Muscle layer of duodenum (tissue), 2 donors: ENCODE measurements at regions not wholly inside any gene's neighbourhood (a gene's known extent, or its start where the extent isn't known, plus 50 kb on each side); places are given as distances from the start of the nearest gene placed in this dataset.
"Not testable (repeated sequence)": the region's sequence is repeated elsewhere in the genome, so short reads cannot be mapped to it uniquely, and the experiment has no call there.

ENCODE experiments used
- H3K27ac ChIP-seq: one replicate; pipeline ENCODE4 v1.7.0; 2013; ENCODE audit warnings: mild to moderate bottlenecking, low read length
- H3K27me3 ChIP-seq: one replicate; pipeline ENCODE4 v1.7.0; 2013; ENCODE audit warnings: low read depth, mild to moderate bottlenecking, control low read depth, low read length
- H3K36me3 ChIP-seq, 2 donors: one replicate each; pipeline ENCODE4 v1.7.0; 2013; ENCODE audit warnings: low read length in 2 of 2, control low read depth in 1 of 2, mild to moderate bottlenecking in 1 of 2; ENCODE audit not compliant: insufficient read depth in 2 of 2, control insufficient read depth in 1 of 2
- H3K4me1 ChIP-seq, 2 donors: one replicate each; pipeline ENCODE4 v1.7.0; 2013; ENCODE audit warnings: low read length in 2 of 2, mild to moderate bottlenecking in 2 of 2, control low read depth in 1 of 2, moderate library complexity in 1 of 2; ENCODE audit not compliant: insufficient read depth in 2 of 2, control insufficient read depth in 1 of 2
- H3K4me3 ChIP-seq, 2 donors: one replicate each; pipeline ENCODE4 v1.7.0; 2013; ENCODE audit warnings: low read length in 2 of 2, low read depth in 1 of 2, mild to moderate bottlenecking in 1 of 2
- H3K9me3 ChIP-seq, 2 donors: one replicate each; pipeline ENCODE4 v1.7.0; 2013; ENCODE audit warnings: low read length in 2 of 2, control low read depth in 1 of 2, mild to moderate bottlenecking in 1 of 2; ENCODE audit not compliant: control insufficient read depth in 1 of 2
- donor health status: healthy.

DNA sequence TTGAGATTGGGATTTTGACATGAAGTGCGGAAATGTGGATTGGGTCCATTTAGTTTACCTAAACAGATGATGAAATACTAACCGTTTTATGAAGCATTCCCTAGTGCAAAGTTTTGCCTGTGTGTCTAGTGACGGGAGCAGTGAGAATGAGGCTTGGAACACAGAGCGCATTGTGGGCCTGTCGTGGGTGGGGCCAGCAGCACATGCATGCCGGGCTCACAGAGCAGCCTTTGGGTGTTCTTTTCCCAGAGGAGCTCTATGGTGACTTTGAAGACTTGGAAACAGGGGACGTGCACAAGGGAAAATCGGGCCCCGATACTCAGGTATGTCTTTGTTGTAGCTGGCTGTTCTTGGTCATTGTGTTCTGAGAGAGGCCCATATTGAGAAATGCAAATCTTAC is 388.1 kb downstream of the GOLGA6L6 start:
- H3K36me3 ChIP-seq, H3K4me1 ChIP-seq, H3K27me3 ChIP-seq, H3K27ac ChIP-seq, H3K9me3 ChIP-seq, H3K4me3 ChIP-seq: not testable (repeated sequence)

DNA sequence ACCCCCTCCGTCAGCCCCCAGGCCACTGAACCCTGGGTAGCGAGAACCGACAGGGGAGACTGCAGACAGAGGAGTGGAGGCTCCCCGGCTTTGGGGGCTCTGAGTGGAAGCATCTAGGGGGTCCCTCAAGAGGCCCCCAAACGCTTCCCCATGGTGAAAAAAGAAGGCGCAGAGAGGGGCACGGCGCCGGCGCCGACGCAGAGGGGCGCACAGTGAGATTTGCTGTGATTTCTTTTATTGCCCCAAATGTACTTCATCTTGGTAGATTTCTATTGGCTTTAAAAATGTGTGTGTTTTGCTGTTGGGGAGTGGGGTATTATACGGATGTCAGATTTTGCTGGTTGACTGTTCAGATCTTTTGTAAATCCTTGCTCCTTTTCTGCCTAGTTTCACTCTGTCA is 392.9 kb downstream of the GOLGA6L6 start:
- not testable (repeated sequence) for H3K27ac ChIP-seq, H3K4me3 ChIP-seq, H3K27me3 ChIP-seq, H3K9me3 ChIP-seq, H3K4me1 ChIP-seq, H3K36me3 ChIP-seq

DNA sequence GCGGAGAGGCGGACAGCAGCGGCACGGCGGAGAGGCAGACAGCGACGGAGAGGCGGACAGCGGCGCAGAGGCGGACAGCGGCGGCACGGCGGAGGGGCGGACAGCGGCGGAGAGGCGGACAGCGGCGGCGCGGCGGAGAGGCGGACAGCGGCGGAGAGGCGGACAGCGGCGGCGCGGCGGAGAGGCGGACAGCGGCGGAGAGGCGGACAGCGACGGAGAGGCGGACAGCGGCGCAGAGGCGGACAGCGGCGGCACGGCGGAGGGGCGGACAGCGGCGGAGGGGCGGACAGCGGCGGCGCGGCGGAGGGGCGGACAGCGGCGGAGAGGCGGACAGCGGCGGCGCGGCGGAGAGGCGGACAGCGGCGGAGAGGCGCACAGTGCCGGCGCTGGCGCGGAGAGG is 393.6 kb downstream of the GOLGA6L6 start:
- not testable (repeated sequence) for H3K27me3 ChIP-seq, H3K4me1 ChIP-seq, H3K4me3 ChIP-seq, H3K9me3 ChIP-seq, H3K27ac ChIP-seq, H3K36me3 ChIP-seq

DNA sequence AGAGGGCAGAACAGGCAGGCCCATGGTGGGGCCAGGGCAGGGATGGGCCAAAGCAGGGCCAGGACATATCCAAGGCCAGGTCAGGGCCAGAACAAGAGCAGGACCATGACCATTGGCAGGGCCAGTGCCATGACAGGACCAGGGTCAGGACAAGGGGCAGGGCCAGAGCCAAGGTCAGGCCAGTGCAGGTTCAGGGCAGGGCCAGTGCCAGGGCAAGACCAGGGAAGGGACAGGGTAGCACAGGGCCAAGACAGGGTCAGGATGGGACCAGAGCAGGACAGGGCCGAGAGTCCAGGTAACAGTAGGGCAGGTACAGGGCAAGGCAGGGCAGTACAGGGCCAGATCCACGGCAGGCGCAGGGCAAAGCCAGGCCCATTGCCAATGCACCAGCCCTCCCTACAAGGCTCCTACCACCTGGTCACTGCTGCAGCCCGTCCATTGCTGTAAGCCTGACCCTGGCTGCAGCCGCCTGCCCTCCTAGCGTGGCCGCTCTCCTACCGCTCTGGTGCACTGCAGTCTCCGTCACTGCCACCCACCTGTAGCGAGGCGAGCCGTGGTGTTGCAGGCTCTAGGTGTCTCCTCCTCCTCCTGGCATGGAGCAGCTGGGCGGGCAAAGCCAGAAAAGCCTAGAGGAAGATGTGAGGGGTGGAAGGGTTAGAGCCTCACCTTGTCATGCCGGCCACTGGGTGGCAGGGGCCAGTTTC is 397.1 kb downstream of the GOLGA6L6 start:
- not testable (repeated sequence) for H3K4me3 ChIP-seq, H3K27ac ChIP-seq, H3K9me3 ChIP-seq, H3K36me3 ChIP-seq, H3K27me3 ChIP-seq, H3K4me1 ChIP-seq

DNA sequence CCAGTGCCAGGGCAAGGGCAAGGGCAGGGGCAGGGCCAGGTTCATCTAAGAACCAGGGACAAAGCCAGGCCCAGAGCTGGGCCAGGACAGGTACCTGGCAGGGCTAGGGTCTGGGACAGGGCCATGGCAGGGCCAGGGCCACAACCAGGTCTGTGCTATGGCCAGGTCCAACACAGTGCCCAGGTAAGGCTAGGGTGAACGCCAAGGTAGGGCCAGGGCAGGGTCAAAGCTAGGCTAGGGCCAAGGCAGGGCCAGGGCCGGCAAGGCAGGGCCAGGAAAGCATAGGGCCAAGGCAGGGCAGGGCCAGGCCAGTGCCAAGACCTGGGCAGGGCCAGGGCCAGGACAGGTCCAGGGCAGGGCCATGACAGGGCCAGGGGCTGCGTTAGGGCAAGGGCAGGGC is 398.7 kb downstream of the GOLGA6L6 start:
- not testable (repeated sequence) for H3K4me1 ChIP-seq, H3K9me3 ChIP-seq, H3K36me3 ChIP-seq, H3K4me3 ChIP-seq, H3K27ac ChIP-seq, H3K27me3 ChIP-seq

DNA sequence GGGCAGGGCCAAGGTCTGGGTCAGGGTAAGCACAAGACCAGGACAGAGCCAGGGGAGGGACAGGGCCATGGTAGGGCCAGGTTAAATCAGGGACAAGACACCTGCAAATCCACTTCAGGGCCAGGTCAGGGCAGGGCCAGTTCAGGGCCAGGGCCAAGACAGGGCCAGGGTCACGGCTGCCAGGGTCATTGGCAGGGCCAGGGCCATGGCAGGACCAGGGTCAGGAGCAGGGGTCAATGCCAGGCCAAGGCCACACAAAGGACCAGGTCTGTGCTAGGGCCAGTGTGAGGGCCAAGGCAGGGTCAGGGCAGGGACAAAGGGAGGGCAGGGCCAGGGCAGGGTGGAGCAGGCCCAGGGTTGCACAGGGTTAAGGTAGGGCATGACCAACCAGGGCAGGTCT is 399.2 kb downstream of the GOLGA6L6 start:
- H3K27me3 ChIP-seq, H3K4me1 ChIP-seq, H3K9me3 ChIP-seq, H3K36me3 ChIP-seq, H3K27ac ChIP-seq, H3K4me3 ChIP-seq: not testable (repeated sequence)

DNA sequence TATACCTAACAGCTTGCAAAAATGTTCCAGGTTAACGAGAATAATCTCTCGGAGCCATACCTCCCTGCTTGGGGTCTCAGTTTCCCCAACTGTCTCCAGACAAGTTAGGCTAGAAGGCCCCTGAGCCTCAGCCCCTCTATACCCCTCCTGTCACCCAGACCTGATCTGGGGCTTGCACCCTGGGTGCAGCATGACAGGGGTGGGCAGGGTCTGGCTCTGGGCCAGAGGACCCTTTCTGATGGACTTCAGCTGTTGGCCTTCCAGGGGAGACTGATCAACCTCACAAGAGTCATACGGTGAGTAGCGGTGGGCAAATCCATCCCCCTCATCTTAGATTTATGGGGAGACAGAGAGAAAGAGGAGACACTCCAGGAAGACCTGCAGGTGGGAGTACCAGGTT is 416.9 kb downstream of the GOLGA6L6 start:
- not testable (repeated sequence) for H3K4me3 ChIP-seq, H3K27ac ChIP-seq, H3K9me3 ChIP-seq, H3K4me1 ChIP-seq, H3K27me3 ChIP-seq, H3K36me3 ChIP-seq

DNA sequence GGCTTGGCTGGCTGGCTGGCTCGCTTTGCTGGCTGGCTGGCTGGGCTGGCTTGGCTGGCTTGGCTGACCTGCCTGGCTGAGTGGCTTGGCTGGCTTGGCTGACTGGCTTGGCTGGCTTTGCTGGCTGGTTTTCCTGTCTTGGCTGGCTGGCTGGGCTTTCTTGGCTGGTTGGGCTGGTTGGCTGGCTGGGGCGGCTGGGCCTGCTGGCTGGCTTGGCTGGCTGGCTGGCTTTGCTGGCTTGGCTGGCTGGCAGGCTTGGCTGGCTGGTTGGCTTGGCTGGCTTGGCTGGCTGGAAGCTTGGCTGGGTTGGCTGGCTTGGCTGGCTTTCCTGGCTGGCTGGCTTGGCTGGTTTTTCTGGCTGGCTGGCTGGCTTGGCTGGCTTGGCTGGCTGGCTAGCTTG is 435.6 kb downstream of the GOLGA6L6 start:
- H3K4me1 ChIP-seq: no peaks in the 10 kb centered on the region
- H3K36me3 ChIP-seq: no peaks in the 10 kb centered on the region
- H3K27me3 ChIP-seq: no peaks in the 10 kb centered on the region
- no peak overlapping the region for H3K27ac ChIP-seq
- no peak overlapping the region for H3K4me3 ChIP-seq
- peaks cover 0 to 3% of the 10 kb centered on the region in 2 donors for H3K9me3 ChIP-seq

DNA sequence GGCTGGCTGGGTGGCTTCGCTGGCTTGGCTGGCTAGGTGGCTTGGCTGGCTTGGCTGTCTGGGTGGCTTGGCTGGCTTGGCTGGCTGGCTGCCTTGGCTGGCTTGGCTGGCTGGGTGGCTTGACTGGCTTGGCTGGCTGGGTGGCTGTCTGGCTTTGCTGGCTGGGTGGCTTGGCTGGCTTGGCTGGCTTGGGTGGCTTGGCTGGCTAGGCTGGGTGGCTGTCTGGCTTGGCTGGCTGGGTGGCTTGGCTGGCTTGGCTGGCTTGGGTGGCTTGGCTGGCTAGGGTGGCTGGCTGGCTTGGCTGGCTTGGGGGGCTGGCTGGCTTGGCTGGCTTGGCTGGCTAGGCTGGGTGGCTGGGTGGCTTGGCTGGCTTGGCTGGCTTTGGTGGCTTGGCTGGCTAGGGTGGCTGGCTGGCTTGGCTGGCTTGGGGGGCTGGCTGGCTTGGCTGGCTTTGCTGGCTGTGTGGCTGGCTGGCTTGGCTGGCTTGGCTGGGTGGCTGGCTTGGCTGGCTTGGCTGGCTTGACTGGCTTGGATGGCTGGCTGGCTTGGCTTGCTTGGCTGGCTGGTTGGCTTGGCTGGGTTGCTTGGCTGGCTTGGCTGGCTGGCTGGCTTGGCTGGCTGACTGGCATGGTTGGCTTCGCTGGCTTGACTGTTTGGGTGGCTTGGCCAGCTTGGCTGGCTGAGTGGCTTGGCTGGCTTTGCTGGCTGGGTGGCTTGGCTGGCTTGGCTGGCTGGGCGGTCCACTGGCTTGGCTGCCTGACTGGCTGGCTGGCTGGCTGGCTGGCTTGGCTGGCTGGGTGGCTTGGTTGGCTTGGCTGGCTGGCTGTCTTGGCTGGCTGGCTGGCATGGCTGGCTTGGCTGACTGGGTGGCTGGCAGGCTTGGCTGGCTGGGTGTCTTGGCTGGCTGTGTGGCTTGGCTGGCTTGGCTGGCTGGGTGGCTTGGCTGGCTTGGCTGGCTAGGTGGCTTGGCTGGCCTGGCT is 436.3 kb downstream of the GOLGA6L6 start:
- H3K9me3 ChIP-seq, H3K36me3 ChIP-seq, H3K4me1 ChIP-seq, H3K4me3 ChIP-seq, H3K27ac ChIP-seq, H3K27me3 ChIP-seq: not testable (repeated sequence)

DNA sequence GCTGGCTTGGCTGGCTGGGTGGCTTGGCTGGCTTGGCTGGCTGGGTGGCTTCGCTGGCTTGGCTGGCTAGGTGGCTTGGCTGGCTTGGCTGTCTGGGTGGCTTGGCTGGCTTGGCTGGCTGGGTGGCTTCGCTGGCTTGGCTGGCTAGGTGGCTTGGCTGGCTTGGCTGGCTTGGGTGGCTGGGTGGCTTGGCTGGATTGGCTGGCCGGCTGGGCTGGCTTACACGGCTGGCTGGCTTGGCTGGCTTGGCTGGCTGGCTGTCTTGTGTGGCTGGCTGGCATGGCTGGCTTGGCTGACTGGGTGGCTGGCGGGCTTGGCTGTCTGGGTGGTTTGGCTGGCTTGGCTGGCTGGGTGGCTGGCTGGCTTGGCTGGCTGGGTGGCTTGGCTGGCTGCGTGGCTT is 437.0 kb downstream of the GOLGA6L6 start:
- not testable (repeated sequence) for H3K4me3 ChIP-seq, H3K36me3 ChIP-seq

DNA sequence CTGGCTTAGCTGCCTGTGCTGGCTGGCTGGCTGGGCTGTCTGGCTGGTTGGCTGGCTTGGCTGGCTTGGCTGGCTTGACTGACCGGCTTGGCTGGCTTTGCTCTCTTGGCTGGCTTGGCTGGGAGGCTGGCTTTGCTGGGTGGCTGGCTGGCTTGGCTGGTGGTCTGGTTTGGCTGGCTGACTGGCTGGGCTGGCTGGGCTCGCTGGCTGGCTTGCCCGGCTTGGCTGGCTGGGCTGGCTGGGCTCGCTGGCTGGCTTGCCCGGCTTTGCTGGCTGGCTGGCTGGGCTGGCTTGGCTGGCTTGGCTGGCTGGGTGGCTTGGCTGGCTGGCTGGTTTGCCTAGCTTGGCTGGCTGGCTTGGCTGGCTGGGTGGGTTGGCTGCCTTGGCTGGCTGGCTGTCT is 438.7 kb downstream of the GOLGA6L6 start:
- H3K4me1 ChIP-seq, H3K9me3 ChIP-seq, H3K27me3 ChIP-seq, H3K4me3 ChIP-seq, H3K27ac ChIP-seq, H3K36me3 ChIP-seq: not testable (repeated sequence)

More for the DNA sequence above, 437.0 kb downstream of the GOLGA6L6 start:
- not testable (repeated sequence) for H3K4me1 ChIP-seq, H3K27ac ChIP-seq, H3K27me3 ChIP-seq, H3K9me3 ChIP-seq

DNA sequence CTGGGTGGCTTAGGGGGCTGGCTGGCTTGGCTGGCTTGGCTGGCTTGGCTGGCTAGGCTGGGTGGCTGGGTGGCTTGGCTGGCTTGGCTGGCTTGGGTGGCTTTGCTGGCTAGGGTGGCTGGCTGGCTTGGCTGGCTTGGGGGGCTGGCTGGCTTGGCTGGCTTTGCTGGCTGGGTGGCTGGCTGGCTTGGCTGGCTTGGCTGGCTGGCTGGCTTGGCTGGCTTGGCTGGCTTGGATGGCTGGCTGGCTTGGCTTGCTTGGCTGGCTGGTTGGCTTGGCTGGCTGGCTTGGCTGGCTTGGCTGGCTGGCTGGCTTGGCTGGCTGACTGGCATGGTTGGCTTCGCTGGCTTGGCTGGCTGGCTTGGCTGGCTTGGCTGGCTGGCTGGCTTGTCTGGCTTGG is 439.4 kb downstream of the GOLGA6L6 start:
- H3K9me3 ChIP-seq, H3K36me3 ChIP-seq, H3K4me1 ChIP-seq, H3K4me3 ChIP-seq, H3K27me3 ChIP-seq, H3K27ac ChIP-seq: not testable (repeated sequence)
